CD4-positive, alpha-beta T cell (primary cell): ENCODE measurements at regions not wholly inside any gene's neighbourhood (a gene's known extent, or its start where the extent isn't known, plus 50 kb on each side); places are given as distances from the start of the nearest gene placed in this dataset.

Source experiments
- ATAC-seq: fragments of 200-7000 bp; cut with Tn5 transposase; one replicate; pipeline ENCODE4 v1.10.0; 2022; ENCODE audit warnings: mild to moderate bottlenecking; ENCODE audit not compliant: poor library complexity
- CTCF ChIA-PET: fragments of 350-600 bp; sonication (Branson Sonifier 250); formaldehyde crosslinking; loops from one replicate; lab custom pipeline; 2021; ENCODE audit warnings: antibody characterized with exemption, inconsistent platforms; lab: Charles Lee
- POLR2A ChIA-PET: fragments of 350-600 bp; sonication (Branson Sonifier 250); formaldehyde crosslinking; loops from one replicate; lab custom pipeline; 2021; ENCODE audit warnings: antibody characterized with exemption, inconsistent platforms; lab: Charles Lee
- DNase-seq, 14 experiments: peaks; one replicate each; pipeline ENCODE4 v3.0.0-alpha.2; 2013 to 2020; ENCODE audit warnings: mixed read lengths in 2 of 14
- H3K27ac ChIP-seq, 2 donors: one replicate each; pipeline versions ENCODE4 v1.5.1 to v1.7.0; 2013; ENCODE audit warnings: low read length in 2 of 2, low read depth in 1 of 2, mild to moderate bottlenecking in 1 of 2
- H3K27me3 ChIP-seq, 2 experiments: 1 replicate in 1 of 2; 2 replicates in 1 of 2; pipeline versions ENCODE4 v1.6.1 to v1.7.0; 2013; ENCODE audit warnings: low read length in 2 of 2, control low read depth in 1 of 2, mild to moderate bottlenecking in 1 of 2, moderate library complexity in 1 of 2; ENCODE audit not compliant: insufficient read depth in 2 of 2, control insufficient read depth in 1 of 2
- H3K36me3 ChIP-seq: one replicate; pipeline ENCODE4 v1.6.1; 2013; ENCODE audit warnings: low read length, control low read depth; ENCODE audit not compliant: insufficient read depth
- H3K4me1 ChIP-seq: one replicate; pipeline ENCODE4 v1.6.1; 2013; ENCODE audit warnings: low read length, control low read depth; ENCODE audit not compliant: insufficient read depth
- H3K4me3 ChIP-seq: one replicate; pipeline ENCODE4 v1.5.1; 2013; ENCODE audit warnings: mild to moderate bottlenecking, low read length, moderate library complexity
- H3K9me3 ChIP-seq, 2 experiments: 1 replicate in 1 of 2; 2 replicates in 1 of 2; pipeline versions ENCODE4 v1.6.1 to v1.7.0; 2013; ENCODE audit warnings: low read length in 2 of 2, mild to moderate bottlenecking in 2 of 2, control low read depth in 1 of 2, moderate library complexity in 1 of 2; ENCODE audit not compliant: control insufficient read depth in 1 of 2, insufficient read depth in 1 of 2
- H3K27ac Mint-ChIP-seq: one replicate; pipeline ENCODE4 v1.8.0; 2020; ENCODE audit warnings: mixed read lengths
- H3K27me3 Mint-ChIP-seq: one replicate; pipeline ENCODE4 v1.8.0; 2021; ENCODE audit warnings: mixed read lengths
- H3K36me3 Mint-ChIP-seq: one replicate; pipeline ENCODE4 v1.8.0; 2021; ENCODE audit warnings: low read depth, mixed read lengths
- H3K4me1 Mint-ChIP-seq: one replicate; pipeline ENCODE4 v1.8.0; 2021; ENCODE audit warnings: low read depth, mixed read lengths
- H3K4me3 Mint-ChIP-seq: one replicate; pipeline ENCODE4 v1.8.0; 2020; ENCODE audit warnings: mild to moderate bottlenecking, mixed read lengths
- H3K9me3 Mint-ChIP-seq: one replicate; pipeline ENCODE4 v1.8.0; 2020; ENCODE audit warnings: mixed read lengths
- intact Hi-C, 2 experiments: fragments of 100-400 bp; cut with DNase I in 1 of 2; cut with micrococcal nuclease in 1 of 2; formaldehyde crosslinking; loops; one replicate each; pipeline versions ENCODE4 v1.15.1 to v1.9.0; 2023 to 2025; cut with DNase I, micrococcal nuclease
- TF ChIP-seq, protein P1 (sequence below): fragments of 200-600 bp; IDR thresholded peaks from one replicate; pipeline ENCODE4 v1.8.0; 2022; ENCODE audit warnings: antibody characterized with exemption, mild to moderate bottlenecking

- intact Hi-C loops: no loop called here
- no peaks in the 10 kb centered on the region for H3K36me3 Mint-ChIP-seq
- peaks cover 3% of the 10 kb centered on the region for H3K9me3 Mint-ChIP-seq
- Histone ChIP-seq H3K27ac (no peak overlapping the region), H3K4me1 (peaks cover 4% of the 10 kb centered on the region), H3K9me3 (peaks cover 0 to 8% of the 10 kb centered on the region in 2 experiments), H3K4me3 (no peak overlapping the region), H3K27me3 (no peaks in the 10 kb centered on the region), H3K36me3 (no peaks in the 10 kb centered on the region)
- H3K27me3 Mint-ChIP-seq: no peaks in the 10 kb centered on the region
- ATAC-seq (no peak), DNase-seq (no peak)
- CTCF ChIA-PET: no interaction called here
- TF ChIP-seq, protein P1, sequence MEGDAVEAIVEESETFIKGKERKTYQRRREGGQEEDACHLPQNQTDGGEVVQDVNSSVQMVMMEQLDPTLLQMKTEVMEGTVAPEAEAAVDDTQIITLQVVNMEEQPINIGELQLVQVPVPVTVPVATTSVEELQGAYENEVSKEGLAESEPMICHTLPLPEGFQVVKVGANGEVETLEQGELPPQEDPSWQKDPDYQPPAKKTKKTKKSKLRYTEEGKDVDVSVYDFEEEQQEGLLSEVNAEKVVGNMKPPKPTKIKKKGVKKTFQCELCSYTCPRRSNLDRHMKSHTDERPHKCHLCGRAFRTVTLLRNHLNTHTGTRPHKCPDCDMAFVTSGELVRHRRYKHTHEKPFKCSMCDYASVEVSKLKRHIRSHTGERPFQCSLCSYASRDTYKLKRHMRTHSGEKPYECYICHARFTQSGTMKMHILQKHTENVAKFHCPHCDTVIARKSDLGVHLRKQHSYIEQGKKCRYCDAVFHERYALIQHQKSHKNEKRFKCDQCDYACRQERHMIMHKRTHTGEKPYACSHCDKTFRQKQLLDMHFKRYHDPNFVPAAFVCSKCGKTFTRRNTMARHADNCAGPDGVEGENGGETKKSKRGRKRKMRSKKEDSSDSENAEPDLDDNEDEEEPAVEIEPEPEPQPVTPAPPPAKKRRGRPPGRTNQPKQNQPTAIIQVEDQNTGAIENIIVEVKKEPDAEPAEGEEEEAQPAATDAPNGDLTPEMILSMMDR: no peak
- POLR2A ChIA-PET: no interaction called here
- H3K27ac Mint-ChIP-seq: no peak overlapping the region
- H3K4me3 Mint-ChIP-seq: no peak overlapping the region
- no peaks in the 10 kb centered on the region for H3K4me1 Mint-ChIP-seq
Measured at GRCh38 chr16:79339863-79340262, 260.7 kb downstream of the MAF start.

DNA sequence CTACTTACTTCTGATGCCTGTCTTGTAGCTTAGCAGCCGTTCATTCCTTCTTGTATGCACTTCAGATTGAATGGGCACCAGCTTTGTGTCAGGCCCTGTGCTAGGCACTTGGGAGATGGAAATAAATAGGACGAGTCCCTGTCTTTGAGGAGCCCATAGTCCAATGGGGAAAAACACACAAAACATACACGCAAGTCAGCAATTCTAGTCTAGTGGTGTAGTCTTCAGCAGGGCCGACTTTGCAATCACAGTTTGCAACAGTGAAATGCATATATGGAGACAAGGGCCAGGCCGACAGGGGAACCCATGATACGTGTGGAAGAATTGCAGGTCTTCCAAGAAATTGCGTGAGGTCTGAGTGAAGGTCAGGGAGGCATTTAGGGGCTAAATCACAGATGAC lies 262.6 kb downstream of the MAF start:
- ChIA-PET CTCF (no interaction called here), POLR2A (no interaction called here)
- DNase-seq: no peak
- Histone ChIP-seq H3K27ac (no peak overlapping the region), H3K4me3 (no peak overlapping the region), H3K9me3 (peaks cover 0 to 8% of the 10 kb centered on the region in 2 experiments), H3K36me3 (no peaks in the 10 kb centered on the region), H3K4me1 (peaks cover 4% of the 10 kb centered on the region), H3K27me3 (no peaks in the 10 kb centered on the region)
- Mint-ChIP-seq H3K4me3 (no peak overlapping the region), H3K27ac (no peak overlapping the region), H3K27me3 (no peaks in the 10 kb centered on the region), H3K36me3 (no peaks in the 10 kb centered on the region), H3K4me1 (no peaks in the 10 kb centered on the region), H3K9me3 (peaks cover 3% of the 10 kb centered on the region)
- ATAC-seq: no peak
- intact Hi-C loops: no loop called here
- TF ChIP-seq, protein P1: no peak

DNA sequence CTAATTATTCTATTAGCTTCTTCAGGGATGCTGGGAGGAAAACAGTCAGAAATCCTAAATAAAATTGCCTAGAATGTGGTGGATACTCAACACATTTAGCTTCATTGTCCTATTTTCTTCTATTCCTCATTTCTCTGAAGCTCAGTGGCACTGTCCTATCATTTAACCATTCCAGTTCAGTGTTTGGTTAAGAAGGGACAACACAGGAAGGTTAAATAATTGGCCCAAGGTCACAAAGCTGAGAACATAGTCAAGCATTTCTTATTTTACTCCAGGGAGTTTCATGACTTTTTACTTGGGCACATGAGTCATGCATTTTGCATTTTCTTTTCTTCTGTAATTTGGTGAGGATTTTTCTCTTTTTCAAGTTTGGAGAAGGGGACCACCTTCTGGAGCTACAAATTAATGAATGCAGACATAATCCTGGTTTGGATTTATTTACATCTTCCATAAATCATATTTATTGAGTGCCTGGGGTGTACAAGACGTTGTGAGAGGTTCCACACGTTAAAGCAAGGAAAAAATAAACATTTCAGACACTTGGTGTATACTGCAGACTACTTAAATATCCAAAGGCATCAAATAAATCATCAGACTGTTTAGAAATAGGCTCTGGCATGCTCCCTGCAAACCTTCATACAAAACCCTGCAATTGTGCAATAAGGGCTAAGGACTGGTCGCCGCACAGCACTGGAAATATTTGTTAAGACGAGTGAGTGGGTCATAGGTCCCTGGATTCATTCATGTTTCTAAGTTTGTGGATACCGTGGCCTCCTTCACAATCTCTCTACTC lies 263.9 kb downstream of the MAF start:
- H3K4me3 ChIP-seq: no peak overlapping the region
- H3K4me1 ChIP-seq: no peaks in the 10 kb centered on the region
- TF ChIP-seq, protein P1: no peak
- Mint-ChIP-seq H3K27ac (no peak overlapping the region), H3K9me3 (peaks cover 3% of the 10 kb centered on the region), H3K36me3 (no peaks in the 10 kb centered on the region), H3K4me3 (no peak overlapping the region), H3K27me3 (no peaks in the 10 kb centered on the region), H3K4me1 (no peaks in the 10 kb centered on the region)
- CTCF ChIA-PET: no interaction called here
- DNase-seq (no peak), ATAC-seq (no peak)
- H3K36me3 ChIP-seq: no peaks in the 10 kb centered on the region
- intact Hi-C loops: no loop called here
- peaks cover 0 to 8% of the 10 kb centered on the region in 2 experiments for H3K9me3 ChIP-seq
- POLR2A ChIA-PET: no interaction called here
- H3K27ac ChIP-seq: no peak overlapping the region
- no peaks in the 10 kb centered on the region for H3K27me3 ChIP-seq
